Ramos (cell line): ENCODE measurements at regions not wholly inside any gene's neighbourhood (a gene's known extent, or its start where the extent isn't known, plus 50 kb on each side); places are given as distances from the start of the nearest gene placed in this dataset.
"Not testable (repeated sequence)": the region's sequence is repeated elsewhere in the genome, so short reads cannot be mapped to it uniquely, and the experiment has no call there.

Experiments
- in situ Hi-C: fragments of 300-500 bp; cut with MboI; formaldehyde crosslinking; loops from one replicate; pipeline ENCODE4 v1.14.3; 2022; ENCODE audit warnings: low sequenced_read_pairs; ENCODE audit not compliant: unreplicated experiment

DNA sequence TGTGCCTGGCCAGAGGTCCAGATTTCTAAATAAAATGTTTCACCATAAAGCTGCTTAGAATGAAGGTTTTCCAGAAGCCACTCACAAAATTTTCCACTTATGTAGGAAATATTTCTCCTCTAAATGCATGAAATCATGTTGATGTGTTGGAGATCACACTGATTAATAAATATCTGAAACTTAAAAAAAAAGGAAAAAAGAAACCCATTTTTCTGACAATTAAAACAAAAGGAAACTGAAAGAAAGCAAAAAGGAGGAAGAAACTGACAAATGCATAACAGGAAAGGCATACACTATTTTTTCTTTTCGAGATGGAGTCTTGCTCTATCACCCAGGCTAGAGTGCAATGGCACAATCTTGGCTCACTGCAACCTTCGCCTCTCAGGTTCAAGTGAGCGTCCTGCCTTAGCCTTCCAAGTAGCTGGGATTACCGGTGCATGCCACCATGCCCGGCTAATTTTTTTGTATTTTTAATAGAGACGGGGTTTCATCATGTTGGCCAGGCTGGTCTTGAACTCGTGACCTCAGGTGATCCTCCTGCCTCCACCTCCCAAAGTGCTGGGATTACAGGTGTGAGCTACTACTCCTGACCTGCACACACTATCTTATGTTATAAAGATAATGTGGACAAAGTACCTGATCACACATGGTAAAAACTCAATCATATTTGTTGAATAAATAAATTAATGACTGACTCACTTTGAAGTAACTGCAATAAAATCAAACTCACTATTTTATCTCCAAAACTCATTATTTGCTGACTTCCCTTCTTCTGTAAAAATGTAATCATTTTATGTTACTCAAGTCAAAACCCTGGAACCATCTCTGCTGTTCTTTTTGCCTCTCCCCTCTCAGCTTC, 149.8 kb upstream of the NR5A2 start:
- in situ Hi-C loops, result no loop called here

DNA sequence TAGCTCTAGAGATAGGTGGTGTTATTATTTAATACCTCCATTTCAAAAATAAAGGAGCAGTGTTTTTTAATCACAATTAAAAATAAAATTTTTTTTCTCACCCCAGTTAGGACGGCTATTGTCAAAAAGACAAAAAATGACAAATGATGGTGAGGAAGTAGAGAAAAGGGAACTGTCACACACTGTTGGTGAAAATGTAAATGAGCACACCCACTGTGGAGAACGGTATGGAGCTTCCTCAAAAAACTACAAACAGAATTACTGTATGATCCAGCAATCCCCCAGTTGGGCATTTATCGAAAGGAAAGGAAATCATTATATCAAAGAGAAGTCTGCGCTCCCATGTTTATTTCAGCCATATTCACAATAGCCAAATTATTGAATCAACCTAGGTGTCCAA, 148.7 kb upstream of the NR5A2 start:
- in situ Hi-C loops, result no loop called here

DNA sequence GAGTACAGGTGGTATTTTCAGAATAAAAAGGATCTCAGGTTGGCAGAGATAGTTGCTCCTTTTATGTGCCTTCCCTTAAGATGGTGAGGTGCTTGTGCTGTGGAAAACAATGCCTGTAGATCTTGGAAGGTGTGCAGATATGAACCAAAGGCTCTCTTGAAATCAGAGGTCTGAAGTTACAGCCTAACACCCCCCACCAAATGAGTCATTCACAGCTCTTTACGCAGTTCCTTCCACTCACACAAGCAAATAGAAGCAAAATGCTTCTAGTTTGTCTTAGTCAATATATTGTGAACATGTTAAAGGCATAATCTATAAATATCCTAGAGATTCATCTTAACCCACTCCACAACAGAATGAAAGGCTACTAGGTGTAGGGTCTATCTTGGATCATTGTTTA, 128.9 kb upstream of the NR5A2 start:
- in situ Hi-C loops, result no loop called here

DNA sequence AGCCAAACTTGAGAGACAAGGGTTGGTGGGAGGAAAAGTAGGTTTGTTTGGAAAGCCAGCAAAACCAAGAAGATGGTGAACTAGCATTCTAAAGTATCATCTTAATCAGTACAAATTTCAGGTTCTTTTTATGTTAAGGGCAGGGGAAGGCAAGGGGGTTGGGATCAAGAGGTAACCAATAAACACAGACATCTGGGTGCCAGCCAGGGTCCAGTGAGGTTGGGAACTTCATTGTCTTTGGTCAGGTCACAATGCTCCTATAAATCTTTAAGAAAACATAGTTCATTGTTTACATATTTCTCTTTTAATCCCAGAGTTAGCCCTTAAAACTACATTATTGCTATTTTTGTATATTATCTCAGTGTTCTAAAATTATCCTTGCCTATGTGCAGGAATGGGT, 126.2 kb upstream of the NR5A2 start:
- in situ Hi-C loops, result no loop called here

DNA sequence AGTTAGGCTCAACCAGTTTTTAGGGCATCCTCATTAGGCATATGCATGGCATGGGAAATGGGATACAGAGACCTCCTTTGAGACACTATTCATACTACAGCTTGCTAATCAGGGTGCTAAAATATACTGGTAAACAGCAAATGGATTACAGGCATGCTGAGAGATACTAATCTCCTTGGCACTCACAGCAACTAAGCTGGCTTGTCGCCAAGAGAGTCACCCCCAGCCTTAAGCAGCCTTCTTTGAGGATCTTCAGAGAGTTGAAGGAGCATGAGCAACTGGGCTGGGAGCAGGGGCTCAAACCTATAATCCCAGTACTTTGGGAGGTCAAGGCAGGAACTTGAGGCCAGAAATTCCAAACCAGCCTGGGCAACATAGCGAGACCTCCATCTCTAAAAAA, 120.1 kb upstream of the NR5A2 start:
- in situ Hi-C loops, result no loop called here

DNA sequence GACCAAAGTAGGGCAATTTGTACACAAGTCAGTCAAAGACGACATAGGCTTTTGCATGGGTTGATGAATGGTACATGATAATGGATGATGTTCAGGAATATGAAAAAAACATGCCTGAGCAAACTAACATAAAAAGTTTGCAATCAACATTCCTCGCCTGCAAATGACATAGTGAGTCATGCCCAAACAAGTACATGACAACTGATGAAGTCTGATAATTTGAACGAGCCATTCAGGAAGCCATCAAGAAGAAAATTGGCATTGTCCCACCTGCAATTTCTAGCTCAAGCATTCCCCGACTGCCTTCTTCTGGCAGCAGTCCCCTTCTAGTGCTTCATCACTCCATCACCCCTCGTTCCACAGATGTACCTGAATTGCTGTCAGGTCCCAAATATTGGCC, 118.4 kb upstream of the NR5A2 start:
- in situ Hi-C loops, result no loop called here

DNA sequence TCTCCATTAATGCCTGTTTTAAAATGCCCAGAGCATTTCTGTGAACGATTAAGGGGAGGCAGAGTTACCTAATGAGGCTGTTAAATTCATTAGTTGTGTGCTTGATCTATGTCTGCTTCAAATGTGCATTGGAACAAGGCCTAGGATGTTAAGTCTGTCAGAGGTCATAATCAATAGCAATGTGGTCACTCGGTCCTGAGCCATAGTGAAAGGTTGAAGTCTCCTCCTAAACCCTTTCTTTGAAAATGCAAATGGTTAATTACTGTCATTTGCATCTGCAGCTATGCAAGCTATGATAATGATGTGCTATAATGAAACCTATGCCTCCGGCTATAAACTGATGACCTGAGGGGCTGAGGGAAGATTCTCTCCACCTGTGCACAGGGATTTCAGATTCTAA, 114.2 kb upstream of the NR5A2 start:
- in situ Hi-C loops, result no loop called here

DNA sequence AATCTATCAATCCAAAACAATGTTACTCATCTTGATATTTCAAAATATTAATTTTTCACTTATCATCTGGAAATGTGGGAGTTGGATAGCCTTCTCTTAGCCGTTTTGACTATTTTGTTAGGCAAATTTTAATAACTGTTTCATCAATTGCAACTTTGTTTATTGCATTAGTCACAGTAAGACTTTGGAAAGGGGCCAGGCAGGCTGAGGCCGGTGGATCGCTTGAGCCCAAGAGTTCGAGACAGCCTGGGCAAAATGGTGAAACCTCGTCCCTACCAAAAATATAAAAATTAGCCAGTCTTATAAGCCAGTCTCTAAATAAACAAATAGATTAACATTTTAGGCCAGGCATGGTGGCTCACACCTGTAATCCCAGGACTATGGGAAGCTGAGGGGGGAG, 113.0 kb upstream of the NR5A2 start:
- in situ Hi-C loops, result no loop called here

DNA sequence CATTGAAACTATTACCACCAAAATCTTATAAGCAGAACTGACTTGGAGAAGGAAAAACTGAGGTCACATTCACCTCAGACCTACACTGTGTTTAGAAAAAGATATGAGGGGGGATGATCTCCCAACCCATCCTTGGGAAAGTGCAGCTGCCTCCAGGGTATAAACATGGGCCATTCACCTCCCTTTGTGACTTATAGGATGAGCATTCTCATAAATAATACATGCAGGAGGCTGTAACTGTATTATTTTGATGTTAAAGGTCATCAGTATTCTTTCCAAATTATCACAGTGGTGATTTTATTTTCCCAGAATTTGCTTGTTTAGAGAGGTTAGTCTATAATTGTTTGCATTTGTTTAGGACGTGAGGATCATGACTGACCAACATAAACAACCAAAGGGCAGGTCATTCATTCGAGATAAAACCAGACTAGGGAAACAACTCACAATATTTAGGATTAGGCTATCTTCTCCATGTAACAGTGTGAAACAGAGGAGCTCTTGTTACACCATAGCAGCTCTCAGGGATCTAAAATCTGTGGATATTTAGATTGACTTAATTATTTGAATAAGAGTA, 109.2 kb upstream of the NR5A2 start:
- in situ Hi-C loops, result no loop called here

DNA sequence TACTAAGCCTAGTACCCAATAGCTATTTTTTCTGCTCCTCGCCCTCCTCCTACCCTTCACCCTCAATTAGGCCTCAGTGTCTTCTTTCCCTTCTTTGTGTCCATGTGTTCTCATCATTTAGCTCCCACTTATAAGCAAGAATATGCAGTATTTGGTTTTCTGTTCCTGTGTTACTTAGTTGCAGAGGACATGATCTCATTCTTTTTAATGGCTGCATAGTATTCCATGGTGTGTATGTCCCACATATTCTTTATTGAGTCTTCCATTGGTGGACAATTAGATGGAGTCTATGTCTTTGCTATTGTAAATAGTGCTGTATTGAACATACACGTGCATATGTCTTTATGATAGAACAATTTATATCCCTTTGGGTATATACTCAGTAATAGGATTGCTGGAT, 106.9 kb upstream of the NR5A2 start:
- in situ Hi-C loops, result no loop called here

DNA sequence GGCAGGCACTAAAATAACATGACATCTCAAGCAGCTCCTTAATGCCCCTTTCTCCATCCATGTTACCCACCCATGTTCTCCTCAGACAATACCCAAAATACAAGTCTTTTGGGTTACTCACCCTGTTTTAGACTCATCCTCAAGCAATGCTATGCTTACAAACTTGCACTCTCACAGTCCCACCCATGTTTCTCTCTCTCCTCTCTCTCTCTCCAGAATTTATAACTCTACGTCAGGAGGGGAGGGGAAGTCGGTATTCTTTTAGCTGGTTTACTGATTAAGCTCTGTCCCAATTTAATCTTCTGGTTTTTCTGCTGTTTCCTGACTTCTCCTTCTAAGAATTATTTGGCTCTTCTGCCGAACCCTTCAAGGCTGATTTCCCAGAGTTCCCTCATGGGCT, 98.0 kb upstream of the NR5A2 start:
- in situ Hi-C loops, result no loop called here

DNA sequence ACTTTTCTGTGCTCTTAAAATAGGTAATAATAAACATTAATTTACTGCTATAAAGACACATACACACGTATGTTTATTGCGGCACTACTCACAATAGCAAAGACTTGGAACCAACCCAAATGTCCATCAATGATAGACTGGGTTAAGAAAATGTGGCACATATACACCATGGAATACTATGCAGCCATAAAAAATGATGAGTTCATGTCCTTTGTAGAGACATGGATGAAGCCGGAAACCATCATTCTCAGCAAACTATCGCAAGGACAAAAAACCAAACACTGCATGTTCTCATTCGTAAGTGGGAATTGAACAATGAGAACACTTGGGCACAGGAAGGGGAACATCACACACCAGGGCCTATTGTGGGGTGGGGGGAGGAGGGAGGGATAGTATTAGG, 97.4 kb upstream of the NR5A2 start:
- in situ Hi-C loops, result not testable (repeated sequence)

DNA sequence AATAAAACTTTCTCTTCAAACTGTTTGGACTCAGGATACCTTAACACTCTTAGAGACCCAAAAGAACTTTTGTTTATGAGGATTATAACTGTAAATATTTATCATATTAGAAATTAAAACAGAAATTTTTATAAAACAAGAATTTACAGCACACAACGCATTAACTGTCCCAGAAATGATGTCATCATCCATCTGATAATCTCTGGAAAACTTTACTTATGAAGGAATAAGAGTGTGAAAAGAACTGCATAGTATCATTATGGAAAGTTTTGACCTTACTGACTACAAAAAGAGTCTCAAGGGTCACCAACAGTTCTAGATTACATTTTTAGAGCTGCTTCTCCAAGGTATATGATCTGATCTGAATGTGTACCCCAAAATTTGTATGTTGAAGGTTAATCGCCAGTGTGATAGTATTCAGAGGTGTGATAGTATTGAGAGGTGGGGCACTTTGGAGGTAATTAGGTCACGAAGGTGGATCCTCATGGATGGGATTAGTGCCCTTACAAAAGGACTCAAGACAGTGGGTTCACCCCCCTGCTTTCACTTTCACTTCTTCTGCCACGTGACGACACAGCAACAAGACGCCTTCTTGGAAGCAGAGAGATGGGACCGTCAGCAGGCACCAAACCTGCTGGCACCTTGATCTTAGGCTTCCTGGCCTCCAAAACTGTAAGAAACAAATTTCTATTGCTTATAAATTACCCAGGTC, 95.7 kb upstream of the NR5A2 start:
- in situ Hi-C loops, result no loop called here

DNA sequence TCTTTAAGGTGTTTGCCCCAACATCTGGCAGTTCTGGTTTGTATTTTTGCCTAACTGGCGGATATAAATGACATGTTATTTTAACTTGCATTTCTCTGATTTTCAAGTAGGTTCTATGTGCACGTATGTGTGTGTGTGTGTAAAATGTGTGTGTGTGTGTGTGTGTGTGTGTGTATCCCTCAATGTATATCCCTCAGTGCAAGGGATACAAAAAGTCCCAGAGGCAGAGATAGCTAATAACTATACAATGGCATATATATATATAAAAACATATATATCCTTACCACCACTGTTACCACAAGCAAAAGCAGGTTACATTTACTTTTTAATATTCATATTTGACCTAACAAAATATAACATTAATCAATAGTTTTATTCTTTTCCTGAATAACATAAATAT, 95.0 kb upstream of the NR5A2 start:
- in situ Hi-C loops, result no loop called here

DNA sequence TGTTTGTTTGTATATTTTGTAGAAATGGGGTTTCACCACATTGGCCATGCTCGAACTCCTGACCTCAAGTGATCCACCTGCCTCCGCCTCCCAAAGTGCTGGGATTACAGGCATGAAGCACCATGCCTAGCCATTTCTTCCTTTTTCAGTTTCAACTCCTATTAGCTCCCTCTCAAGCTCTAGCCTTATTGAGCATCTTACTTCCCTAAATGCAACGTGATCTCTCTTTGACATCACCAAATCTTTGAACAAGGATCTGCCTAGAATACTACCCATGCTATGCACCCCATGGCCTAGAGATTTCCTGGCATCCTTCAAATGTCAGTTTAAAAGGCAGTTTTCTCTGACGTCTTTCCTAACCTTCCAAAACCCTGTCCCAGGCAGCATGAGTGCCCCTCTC, 91.1 kb upstream of the NR5A2 start:
- in situ Hi-C loops, result no loop called here

DNA sequence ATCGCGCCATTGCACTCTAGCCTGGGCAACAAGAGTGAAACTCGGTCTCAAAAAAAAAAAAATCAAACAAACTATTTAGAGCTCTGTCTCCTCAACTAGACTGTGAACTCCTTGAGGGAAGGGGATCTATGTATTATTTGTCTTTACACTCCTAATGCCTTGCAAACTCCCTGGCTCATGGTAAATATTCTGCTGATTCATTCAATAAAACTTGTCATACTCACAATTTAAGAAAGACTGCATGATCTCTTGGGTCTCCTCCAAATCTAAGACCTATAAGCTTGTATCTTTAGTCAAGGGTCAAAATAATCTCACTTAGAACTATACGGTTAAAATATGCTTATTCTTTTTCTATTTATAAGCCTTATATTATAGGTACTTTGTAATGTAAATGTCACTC, 90.3 kb upstream of the NR5A2 start:
- in situ Hi-C loops, result no loop called here

DNA sequence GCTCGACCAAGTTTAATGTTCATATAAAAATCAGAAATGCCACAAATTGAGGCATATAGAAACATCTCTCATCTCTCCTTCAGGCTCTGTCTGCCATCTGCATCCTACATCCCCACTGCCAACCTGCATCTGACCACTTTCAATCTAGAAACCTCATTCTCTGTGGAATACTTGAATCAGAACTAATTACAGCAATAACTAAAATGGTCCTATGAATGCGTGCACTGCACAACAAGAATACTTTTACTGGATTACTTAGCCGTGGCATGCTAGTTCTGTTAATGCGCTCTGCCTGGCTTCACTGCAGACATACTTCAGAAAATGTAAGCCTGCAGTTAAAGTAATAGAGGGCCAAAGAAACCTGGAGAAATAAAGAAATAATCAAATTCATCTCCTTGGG, 89.8 kb upstream of the NR5A2 start:
- in situ Hi-C loops, result no loop called here

DNA sequence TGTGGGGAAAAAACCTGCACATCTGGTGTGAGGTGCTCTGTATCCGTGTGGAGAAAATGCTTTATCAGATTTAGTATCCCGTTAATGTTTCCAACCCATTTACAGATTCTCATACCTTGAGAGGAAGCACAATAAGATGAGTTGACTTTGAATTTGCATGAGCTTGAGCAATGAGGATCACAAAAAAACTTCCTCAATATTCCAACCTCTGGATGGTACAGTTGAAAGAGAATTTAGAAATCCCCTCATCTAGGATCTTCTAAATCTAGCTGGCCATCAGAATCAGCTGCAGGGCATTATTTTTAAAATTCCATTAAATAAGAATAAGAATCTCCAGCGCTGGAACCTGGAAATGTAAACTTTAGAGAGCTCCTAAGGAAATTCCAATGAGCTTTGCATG, 82.5 kb upstream of the NR5A2 start:
- in situ Hi-C loops, result no loop called here

DNA sequence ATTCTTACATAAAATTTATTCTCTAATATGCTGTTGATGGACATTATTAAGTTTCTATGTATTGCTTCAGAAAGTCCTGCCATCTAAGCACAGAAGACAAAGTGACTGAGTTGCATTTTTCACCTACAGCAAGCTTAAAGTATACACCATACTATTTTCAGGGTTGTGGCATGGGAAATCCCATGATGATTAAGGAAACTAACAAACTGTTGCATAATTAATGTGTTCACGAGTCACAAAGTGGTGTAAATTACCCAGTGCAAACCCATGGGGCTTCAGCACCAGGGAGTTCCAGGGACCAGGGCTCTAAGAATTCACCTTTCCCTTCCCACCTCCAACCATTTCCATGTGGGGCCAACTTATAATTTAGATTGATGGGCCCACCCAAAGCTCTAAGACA, 81.9 kb upstream of the NR5A2 start:
- in situ Hi-C loops, result no loop called here

DNA sequence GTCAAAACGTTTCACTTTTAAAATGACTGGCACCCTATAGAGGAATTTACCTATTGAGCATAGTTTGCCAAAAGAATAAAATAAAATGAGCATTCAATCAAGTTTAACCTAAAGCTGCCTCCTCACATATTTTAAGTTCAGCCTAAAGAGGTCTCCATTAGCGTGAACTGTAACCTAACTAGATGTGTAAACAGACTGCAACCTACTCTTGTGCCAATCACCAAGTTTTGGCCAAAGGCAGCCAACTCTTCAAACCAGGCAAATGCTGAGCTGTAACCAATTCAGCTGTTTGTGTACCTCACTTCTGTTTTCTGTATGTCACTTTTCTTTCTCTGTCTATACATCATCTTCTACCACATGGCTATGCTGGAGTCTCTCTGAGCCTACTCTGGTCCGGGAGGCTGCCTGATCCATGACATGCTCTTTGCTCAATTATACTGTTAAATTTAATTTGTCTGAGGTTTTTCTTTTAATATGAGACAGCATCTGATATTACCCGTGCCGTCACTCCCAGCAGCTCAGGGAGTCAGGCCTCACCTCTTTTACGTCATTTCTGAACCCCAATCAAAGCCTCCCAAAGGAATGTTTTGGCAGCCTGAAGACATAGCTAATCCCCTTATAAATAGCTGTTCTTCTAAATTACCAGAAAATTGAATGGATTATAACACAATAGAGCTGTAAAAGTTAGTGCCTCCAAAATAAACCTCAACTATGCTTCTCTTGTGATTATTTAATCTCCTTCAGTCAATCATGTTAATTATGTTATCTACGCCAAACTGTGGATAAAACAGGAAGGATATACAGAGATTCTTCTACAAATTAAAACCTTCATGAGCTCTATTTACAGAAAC, 81.0 kb upstream of the NR5A2 start:
- in situ Hi-C loops, result no loop called here
